ENCODE measurements at regions not wholly inside any gene's neighbourhood (a gene's known extent, or its start where the extent isn't known, plus 50 kb on each side); places are given as distances from the start of the nearest gene placed in this dataset.

- Histone ChIP-seq H3K4me1 (ENCODE audit: insufficient read depth, low read length) (no peaks in the 10 kb centered on the region), H4K20me1 (ENCODE audit: insufficient read depth, low read length) (no peaks in the 10 kb centered on the region), H2AFZ (ENCODE audit: low read length) (no peak overlapping the region), H3K4me2 (ENCODE audit: insufficient read depth, low read length) (no peak overlapping the region), H3K27me3 (ENCODE audit: insufficient read depth, low read length) (no peaks in the 10 kb centered on the region), H3K79me2 (ENCODE audit: insufficient read depth, low read length) (no peaks in the 10 kb centered on the region), H3K27ac (ENCODE audit: low read depth, low read length) (no peak overlapping the region), H3K4me3 (ENCODE audit: insufficient read depth, low read length) (no peak overlapping the region), H3K9me3 (ENCODE audit: low read depth, low read length) (no peaks in the 10 kb centered on the region), H3K36me3 (ENCODE audit: insufficient read depth, low read length) (no peaks in the 10 kb centered on the region)
- no peak for DNase-seq (ENCODE audit: insufficient read length, low spot score, missing footprints)
- TF ChIP-seq CTCF (IDR thresholded peaks at IDR 0.05; ENCODE audit: extremely low read depth, low read depth, low read length), result no peak
Measured at GRCh38 chr12:34358198-34358597, 335.9 kb downstream of the ALG10 start.

- no peak for TF ChIP-seq CTCF (IDR thresholded peaks at IDR 0.05; ENCODE audit: extremely low read depth, low read depth, low read length)
- DNase-seq (ENCODE audit: insufficient read length, low spot score, missing footprints), result no peak
- H3K27me3 ChIP-seq (ENCODE audit: insufficient read depth, low read length), result no peaks in the 10 kb centered on the region
- no peak overlapping the region for H2AFZ ChIP-seq (ENCODE audit: low read length)
- no peak overlapping the region for H3K4me2 ChIP-seq (ENCODE audit: insufficient read depth, low read length)
- H3K4me3 ChIP-seq (ENCODE audit: insufficient read depth, low read length), result no peak overlapping the region
- no peaks in the 10 kb centered on the region for H3K79me2 ChIP-seq (ENCODE audit: insufficient read depth, low read length)
- H3K36me3 ChIP-seq (ENCODE audit: insufficient read depth, low read length), result no peaks in the 10 kb centered on the region
- H3K4me1 ChIP-seq (ENCODE audit: insufficient read depth, low read length), result no peaks in the 10 kb centered on the region
- no peak overlapping the region for H3K27ac ChIP-seq (ENCODE audit: low read depth, low read length)
- H4K20me1 ChIP-seq (ENCODE audit: insufficient read depth, low read length), result no peaks in the 10 kb centered on the region
- H3K9me3 ChIP-seq (ENCODE audit: low read depth, low read length), result no peaks in the 10 kb centered on the region
Measured at GRCh38 chr12:34361721-34362316, 339.5 kb downstream of the ALG10 start.

- Histone ChIP-seq H3K79me2 (ENCODE audit: insufficient read depth, low read length) (no peaks in the 10 kb centered on the region), H3K27me3 (ENCODE audit: insufficient read depth, low read length) (no peaks in the 10 kb centered on the region), H3K27ac (ENCODE audit: low read depth, low read length) (no peak overlapping the region), H3K4me2 (ENCODE audit: insufficient read depth, low read length) (no peak overlapping the region), H3K36me3 (ENCODE audit: insufficient read depth, low read length) (no peaks in the 10 kb centered on the region), H4K20me1 (ENCODE audit: insufficient read depth, low read length) (no peaks in the 10 kb centered on the region), H2AFZ (ENCODE audit: low read length) (no peak overlapping the region), H3K4me3 (ENCODE audit: insufficient read depth, low read length) (no peak overlapping the region), H3K9me3 (ENCODE audit: low read depth, low read length) (no peaks in the 10 kb centered on the region), H3K4me1 (ENCODE audit: insufficient read depth, low read length) (no peaks in the 10 kb centered on the region)
- DNase-seq (ENCODE audit: insufficient read length, low spot score, missing footprints), result no peak
- TF ChIP-seq CTCF (IDR thresholded peaks at IDR 0.05; ENCODE audit: extremely low read depth, low read depth, low read length), result no peak
Measured at GRCh38 chr12:34363050-34363673, 340.9 kb downstream of the ALG10 start.

GRCh38 chr12:34368079-34368478 lies 345.8 kb downstream of the ALG10 start:
- no peak for DNase-seq (ENCODE audit: insufficient read length, low spot score, missing footprints)
- Histone ChIP-seq H3K4me3 (ENCODE audit: insufficient read depth, low read length) (no peak overlapping the region), H3K27ac (ENCODE audit: low read depth, low read length) (no peak overlapping the region), H3K27me3 (ENCODE audit: insufficient read depth, low read length) (no peaks in the 10 kb centered on the region), H3K9me3 (ENCODE audit: low read depth, low read length) (no peaks in the 10 kb centered on the region), H2AFZ (ENCODE audit: low read length) (no peak overlapping the region), H4K20me1 (ENCODE audit: insufficient read depth, low read length) (no peaks in the 10 kb centered on the region), H3K4me1 (ENCODE audit: insufficient read depth, low read length) (no peaks in the 10 kb centered on the region), H3K4me2 (ENCODE audit: insufficient read depth, low read length) (no peak overlapping the region), H3K79me2 (ENCODE audit: insufficient read depth, low read length) (no peaks in the 10 kb centered on the region), H3K36me3 (ENCODE audit: insufficient read depth, low read length) (no peaks in the 10 kb centered on the region)
- TF ChIP-seq CTCF (IDR thresholded peaks at IDR 0.05; ENCODE audit: extremely low read depth, low read depth, low read length), result no peak
